Left colon (tissue), 2 donors: ENCODE measurements at regions not wholly inside any gene's neighbourhood (a gene's known extent, or its start where the extent isn't known, plus 50 kb on each side); places are given as distances from the start of the nearest gene placed in this dataset.
"Not testable (repeated sequence)": the region's sequence is repeated elsewhere in the genome, so short reads cannot be mapped to it uniquely, and the experiment has no call there.

Source experiments
- ATAC-seq: fragments of 200-7000 bp; cut with Tn5 transposase; one replicate; pipeline ENCODE4 v1.9.1; 2020; ENCODE audit warnings: mild to moderate bottlenecking, moderate library complexity
- DNase-seq, 2 donors: peaks; one replicate each; pipeline ENCODE4 v3.0.0-alpha.2; 2020
- intact Hi-C, 2 donors: fragments of 100-400 bp; cut with DNase I in 1 of 2; cut with micrococcal nuclease in 1 of 2; formaldehyde crosslinking; loops; one replicate each; pipeline versions ENCODE4 v1.11.2 to v1.14.0; 2022; cut with DNase I, micrococcal nuclease
- donor health status: DM: no; HTN: no; CAD: no.
- donor health status: DM: yes; HTN: yes; CAD: no.

GRCh38 chr5:34410411-34411139, 245.6 kb upstream of the RAI14 start:
- intact Hi-C loops, result no loop called here
- DNase-seq (no peak), ATAC-seq (no peak)

GRCh38 chr5:34411470-34412346, 244.4 kb upstream of the RAI14 start:
- intact Hi-C loops, result no loop called here
- no peak for DNase-seq
- ATAC-seq, result no peak

GRCh38 chr5:34412736-34413135, 243.4 kb upstream of the RAI14 start:
- no peak for DNase-seq
- no peak for ATAC-seq
- intact Hi-C loops, result no loop called here

GRCh38 chr5:34415559-34416198, 240.4 kb upstream of the RAI14 start:
- intact Hi-C loops, result no loop called here
- ATAC-seq (no peak), DNase-seq (no peak)

GRCh38 chr5:34416501-34417008, 239.6 kb upstream of the RAI14 start:
- DNase-seq, result no peak
- intact Hi-C loops, result no loop called here
- ATAC-seq, result no peak

GRCh38 chr5:34420191-34420590, 235.9 kb upstream of the RAI14 start:
- intact Hi-C loops, DNase-seq, ATAC-seq: not testable (repeated sequence)

- DNase-seq, result no peak
- intact Hi-C loops, result no loop called here
- ATAC-seq, result no peak
Observed at GRCh38 chr5:34436761-34437501, 219.2 kb upstream of the RAI14 start.

- ATAC-seq (no peak), DNase-seq (no peak)
- intact Hi-C loops, result no loop called here
Observed at GRCh38 chr5:34439601-34440000, 216.5 kb upstream of the RAI14 start.

- DNase-seq, intact Hi-C loops, ATAC-seq: not testable (repeated sequence)
Observed at GRCh38 chr5:34441767-34442166, 214.4 kb upstream of the RAI14 start.

GRCh38 chr5:34447424-34447823, 208.7 kb upstream of the RAI14 start:
- DNase-seq (no peak), ATAC-seq (no peak)
- intact Hi-C loops, result no loop called here

- intact Hi-C loops, result loop anchor here in 1 of 2 donors (10.0 kb wide), 1 partner anchor 465 kb away; the partner anchor contains the start of gene SLC45A2
- ATAC-seq, result no peak
- DNase-seq, result no peak
Observed at GRCh38 chr5:34449639-34450038, 206.5 kb upstream of the RAI14 start.

- DNase-seq, result no peak
- intact Hi-C loops, result loop anchor here in 1 of 2 donors (10.0 kb wide), 1 partner anchor 466 kb away; the partner anchor contains the start of gene SLC45A2
- no peak for ATAC-seq
Observed at GRCh38 chr5:34450338-34450737, 205.8 kb upstream of the RAI14 start.

GRCh38 chr5:34452170-34452828, 203.8 kb upstream of the RAI14 start:
- intact Hi-C loops, result loop anchor here in 1 of 2 donors (10.0 kb wide), 1 partner anchor 467 kb away; the partner anchor contains the start of gene SLC45A2
- ATAC-seq (peak; percentile 59), DNase-seq (no peak)

GRCh38 chr5:34455098-34455497, 201.0 kb upstream of the RAI14 start:
- intact Hi-C loops, result loop anchor here in 1 of 2 donors (10.0 kb wide), 1 partner anchor 470 kb away; the partner anchor contains the start of gene SLC45A2
- ATAC-seq (no peak), DNase-seq (no peak)

GRCh38 chr5:34459908-34460307, 196.2 kb upstream of the RAI14 start:
- DNase-seq (no peak), ATAC-seq (no peak)
- intact Hi-C loops, result loop anchor here in 1 of 2 donors (10.0 kb wide), 1 partner anchor 475 kb away; the partner anchor contains the start of gene SLC45A2

- DNase-seq, result no peak
- ATAC-seq, result no peak
- intact Hi-C loops, result no loop called here
Observed at GRCh38 chr5:34460496-34460895, 195.6 kb upstream of the RAI14 start.

- intact Hi-C loops, result no loop called here
- ATAC-seq, result no peak
- DNase-seq, result no peak
Observed at GRCh38 chr5:34464829-34465228, 191.3 kb upstream of the RAI14 start.

GRCh38 chr5:34465301-34465700, 190.8 kb upstream of the RAI14 start:
- intact Hi-C loops, DNase-seq, ATAC-seq: not testable (repeated sequence)
